ENCODE measurements at regions not wholly inside any gene's neighbourhood (a gene's known extent, or its start where the extent isn't known, plus 50 kb on each side); places are given as distances from the start of the nearest gene placed in this dataset.

- TF ChIP-seq CTCF (conservative IDR thresholded peaks at IDR 0.05; ENCODE audit: low read length) (no peak), EZH2phosphoT487 (IDR thresholded peaks at IDR 0.05; ENCODE audit: borderline replicate concordance) (no peak)
Measured at GRCh38 chr22:48379371-48379770, 1448.3 kb downstream of the BRD1 start.
